HEK293 (cell line): ENCODE measurements at regions not wholly inside any gene's neighbourhood (a gene's known extent, or its start where the extent isn't known, plus 50 kb on each side); places are given as distances from the start of the nearest gene placed in this dataset.

Experiments used
- CTCF ChIA-PET: fragments of 350-600 bp; formaldehyde crosslinking; extraction: SDS; loops from one replicate; lab custom pipeline; 2021; ENCODE audit warnings: antibody characterized with exemption; lab: Yijun Ruan, JAX
- POLR2A ChIA-PET: fragments of 300-600 bp; formaldehyde crosslinking; extraction: SDS; loops from one replicate; lab custom pipeline; 2020; ENCODE audit warnings: antibody characterized with exemption, inconsistent platforms; lab: Yijun Ruan, JAX
- H3K27ac ChIP-seq: fragments of 200-500 bp; sonication (Bioruptor generic); 2 replicates; pipeline ENCODE4 v1.5.1; 2014; ENCODE audit warnings: low read depth, low read length, control low read depth, inconsistent platforms; ENCODE audit errors: extremely low read depth
- H3K36me3 ChIP-seq, 2 experiments: fragments of 200-500 bp in 1 of 2; sonication (Bioruptor generic) in 1 of 2; 1 replicate in 1 of 2; 2 replicates in 1 of 2; pipeline ENCODE4 v1.5.1; 2014 to 2017; ENCODE audit warnings: inconsistent platforms in 2 of 2, low read length in 2 of 2; ENCODE audit not compliant: control insufficient read depth in 2 of 2, insufficient read depth in 1 of 2
- H3K4me1 ChIP-seq: fragments of 200-500 bp; sonication (Bioruptor generic); 2 replicates; pipeline ENCODE4 v1.5.1; 2014; ENCODE audit warnings: mild to moderate bottlenecking, low read length, inconsistent platforms; ENCODE audit not compliant: control insufficient read depth, insufficient read depth
- H3K4me3 ChIP-seq: 2 replicates; pipeline ENCODE4 v1.5.1; 2011; ENCODE audit warnings: low read depth, mild to moderate bottlenecking, control low read depth, low read length, moderate library complexity
- H3K9me3 ChIP-seq: fragments of 200-500 bp; sonication (Bioruptor generic); 2 replicates; pipeline ENCODE4 v1.5.1; 2014; ENCODE audit warnings: low read depth, low read length, inconsistent platforms; ENCODE audit not compliant: control insufficient read depth, insufficient read depth
- FEZF1 ChIP-seq: fragments of 450-650 bp; formaldehyde crosslinking; IDR thresholded peaks from 2 replicates; pipeline ENCODE4 v1.5.1; 2016; ENCODE audit warnings: missing biosample characterization, missing genetic modification characterization
- KLF16 ChIP-seq: fragments of 450-650 bp; formaldehyde crosslinking; IDR thresholded peaks from 2 replicates; pipeline ENCODE4 v1.5.1; 2017; ENCODE audit warnings: missing biosample characterization, missing genetic modification characterization
- MYNN ChIP-seq: fragments of 450-650 bp; formaldehyde crosslinking; IDR thresholded peaks from 2 replicates; pipeline ENCODE4 v1.5.1; 2016; ENCODE audit warnings: missing biosample characterization, missing genetic modification characterization, borderline replicate concordance
- PRDM4 ChIP-seq: fragments of 450-650 bp; formaldehyde crosslinking; IDR thresholded peaks from 2 replicates; pipeline ENCODE4 v1.5.1; 2017; ENCODE audit warnings: missing biosample characterization, missing genetic modification characterization
- SP7 ChIP-seq: fragments of 450-650 bp; formaldehyde crosslinking; IDR thresholded peaks from 2 replicates; pipeline ENCODE4 v1.5.1; 2016; ENCODE audit warnings: missing biosample characterization, missing genetic modification characterization
- ZNF133 ChIP-seq: fragments of 450-650 bp; formaldehyde crosslinking; IDR thresholded peaks from 2 replicates; pipeline ENCODE4 v1.5.1; 2016; ENCODE audit warnings: missing biosample characterization, missing genetic modification characterization
- ZNF248 ChIP-seq: fragments of 450-650 bp; formaldehyde crosslinking; IDR thresholded peaks from 2 replicates; pipeline ENCODE4 v1.5.1; 2017; ENCODE audit warnings: missing biosample characterization, missing genetic modification characterization
- ZNF433 ChIP-seq: fragments of 450-650 bp; formaldehyde crosslinking; IDR thresholded peaks from 2 replicates; pipeline ENCODE4 v1.5.1; 2016; ENCODE audit warnings: missing biosample characterization, missing genetic modification characterization, low read depth
- ZNF48 ChIP-seq: fragments of 450-650 bp; formaldehyde crosslinking; IDR thresholded peaks from 2 replicates; pipeline ENCODE4 v1.5.1; 2016; ENCODE audit warnings: missing biosample characterization, missing genetic modification characterization
- ZNF510 ChIP-seq: fragments of 450-650 bp; formaldehyde crosslinking; IDR thresholded peaks from 2 replicates; pipeline ENCODE4 v1.5.1; 2018; ENCODE audit warnings: mild to moderate bottlenecking, missing genetic modification characterization, missing biosample characterization; ENCODE audit not compliant: insufficient replicate concordance
- ZNF555 ChIP-seq: fragments of 450-650 bp; formaldehyde crosslinking; conservative IDR thresholded peaks from 2 replicates; pipeline ENCODE4 v1.5.1; 2017; ENCODE audit warnings: missing biosample characterization, mild to moderate bottlenecking, missing genetic modification characterization, inconsistent platforms
- ZNF571 ChIP-seq: fragments of 450-650 bp; formaldehyde crosslinking; IDR thresholded peaks from 2 replicates; pipeline ENCODE4 v1.5.0; 2017; ENCODE audit warnings: missing biosample characterization, missing genetic modification characterization
- ZNF791 ChIP-seq: fragments of 450-650 bp; formaldehyde crosslinking; IDR thresholded peaks from 2 replicates; pipeline ENCODE4 v1.5.1; 2016; ENCODE audit warnings: missing biosample characterization, missing genetic modification characterization
- ZNF837 ChIP-seq: fragments of 450-650 bp; formaldehyde crosslinking; IDR thresholded peaks from 2 replicates; pipeline ENCODE4 v1.5.1; 2016; ENCODE audit warnings: missing biosample characterization, missing genetic modification characterization
- ZSCAN30 ChIP-seq: fragments of 450-650 bp; IDR thresholded peaks from 2 replicates; pipeline ENCODE4 v1.5.1; 2018; ENCODE audit warnings: missing biosample characterization, mild to moderate bottlenecking, missing genetic modification characterization, moderate library complexity
- TF ChIP-seq, protein P1 (sequence below): fragments of 450-650 bp; formaldehyde crosslinking; IDR thresholded peaks from 2 replicates; pipeline ENCODE4 v1.5.1; 2016; ENCODE audit warnings: missing biosample characterization, missing genetic modification characterization

DNA sequence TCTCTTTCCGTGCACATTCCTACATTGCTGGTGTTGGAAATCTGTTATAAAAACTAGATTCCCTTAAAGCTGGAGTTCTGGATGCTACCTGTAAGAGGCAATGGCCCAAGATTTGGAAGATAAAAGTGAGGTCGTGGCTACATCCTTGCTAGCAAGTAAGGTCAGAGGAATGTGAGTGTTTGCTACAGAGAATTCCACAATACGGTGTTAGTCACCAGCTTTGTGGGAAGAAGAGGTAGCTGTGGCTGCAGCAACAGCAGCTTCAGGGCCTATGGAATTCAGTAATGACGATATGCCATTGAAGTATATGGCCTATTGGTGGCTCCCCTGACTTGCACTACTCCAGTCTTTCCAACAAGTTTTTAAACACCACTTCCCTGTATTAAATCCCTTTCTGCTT, 227.7 kb upstream of the TMEM260 start:
- no peaks in the 10 kb centered on the region for H3K36me3 ChIP-seq
- H3K27ac ChIP-seq = no peak overlapping the region
- CTCF ChIA-PET = interaction anchor here (0.9 to 1.5 kb wide), 2 partner anchors 11 to 130 kb away, joined by 4 to 5 read pairs; no protein-coding TSS in a partner anchor
- H3K4me3 ChIP-seq = no peak overlapping the region
- TF ChIP-seq ZSCAN30 (tag by site-specific recombination) = no peak
- TF ChIP-seq ZNF48 (tag by site-specific recombination) = no peak
- no peak for TF ChIP-seq ZNF510 (tag by site-specific recombination)
- TF ChIP-seq FEZF1 (tag by site-specific recombination) = no peak
- no peak for TF ChIP-seq ZNF248
- TF ChIP-seq, all 188 proteins: peak for 0
- Histone ChIP-seq H3K9me3 (no peaks in the 10 kb centered on the region), H3K4me1 (no peaks in the 10 kb centered on the region)
- POLR2A ChIA-PET = no interaction called here

GRCh38 chr14:56352999-56353398, 226.6 kb upstream of the TMEM260 start:
- CTCF ChIA-PET = interaction anchor here (0.6 to 0.9 kb wide), 4 partner anchors 12 to 1911 kb away, joined by 3 to 4 read pairs (median 4); no protein-coding TSS in a partner anchor
- H3K9me3 ChIP-seq = no peaks in the 10 kb centered on the region
- TF ChIP-seq ZNF555 (tag by site-specific recombination) (no peak), ZNF133 (tag by site-specific recombination) (0 out of 2 replicates have a peak, but pooled peaks have one; percentile 14), ZNF791 (tag by site-specific recombination) (no peak)
- no peak overlapping the region for H3K4me3 ChIP-seq
- no peaks in the 10 kb centered on the region for H3K4me1 ChIP-seq
- POLR2A ChIA-PET = no interaction called here
- no peak overlapping the region for H3K27ac ChIP-seq
- H3K36me3 ChIP-seq = no peaks in the 10 kb centered on the region

DNA sequence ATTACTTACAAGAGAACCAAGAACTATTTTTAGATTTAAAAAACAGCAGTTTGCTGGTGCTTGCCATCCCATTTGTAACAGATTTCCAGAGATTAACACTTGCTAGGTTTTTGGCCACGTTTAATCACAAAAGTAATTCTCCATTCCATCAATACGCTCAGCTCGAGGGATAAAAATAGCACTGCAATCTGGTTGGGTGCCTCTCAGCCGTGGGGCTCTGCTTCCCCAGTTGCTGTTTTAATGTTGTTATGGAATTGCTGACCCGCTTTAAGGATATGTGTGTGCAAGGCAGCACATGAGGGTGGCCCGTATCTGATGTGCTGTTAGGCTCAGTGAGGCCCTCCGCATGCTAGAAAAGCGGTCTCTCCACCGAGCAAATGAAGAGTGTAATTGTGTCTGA, 222.2 kb upstream of the TMEM260 start:
- Histone ChIP-seq H3K4me3 (no peak overlapping the region), H3K27ac (no peak overlapping the region)
- TF ChIP-seq ZNF433 (tag by site-specific recombination) (no peak), MYNN (tag by site-specific recombination) (no peak), ZNF837 (tag by site-specific recombination) (no peak), KLF16 (tag by site-specific recombination) (no peak), SP7 (no peak), ZNF571 (tag by site-specific recombination) (no peak), PRDM4 (no peak)
- TF ChIP-seq, protein P1, sequence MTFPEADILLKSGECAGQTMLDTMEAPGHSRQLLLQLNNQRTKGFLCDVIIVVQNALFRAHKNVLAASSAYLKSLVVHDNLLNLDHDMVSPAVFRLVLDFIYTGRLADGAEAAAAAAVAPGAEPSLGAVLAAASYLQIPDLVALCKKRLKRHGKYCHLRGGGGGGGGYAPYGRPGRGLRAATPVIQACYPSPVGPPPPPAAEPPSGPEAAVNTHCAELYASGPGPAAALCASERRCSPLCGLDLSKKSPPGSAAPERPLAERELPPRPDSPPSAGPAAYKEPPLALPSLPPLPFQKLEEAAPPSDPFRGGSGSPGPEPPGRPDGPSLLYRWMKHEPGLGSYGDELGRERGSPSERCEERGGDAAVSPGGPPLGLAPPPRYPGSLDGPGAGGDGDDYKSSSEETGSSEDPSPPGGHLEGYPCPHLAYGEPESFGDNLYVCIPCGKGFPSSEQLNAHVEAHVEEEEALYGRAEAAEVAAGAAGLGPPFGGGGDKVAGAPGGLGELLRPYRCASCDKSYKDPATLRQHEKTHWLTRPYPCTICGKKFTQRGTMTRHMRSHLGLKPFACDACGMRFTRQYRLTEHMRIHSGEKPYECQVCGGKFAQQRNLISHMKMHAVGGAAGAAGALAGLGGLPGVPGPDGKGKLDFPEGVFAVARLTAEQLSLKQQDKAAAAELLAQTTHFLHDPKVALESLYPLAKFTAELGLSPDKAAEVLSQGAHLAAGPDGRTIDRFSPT (tag by site-specific recombination) = no peak
- TF ChIP-seq, all 188 proteins: peak for 0
- ChIA-PET CTCF (interaction anchor here (0.6 kb wide), 1 partner anchor 896 kb away, joined by 3 read pairs; no protein-coding TSS in a partner anchor), POLR2A (no interaction called here)
- H3K36me3 ChIP-seq = no peaks in the 10 kb centered on the region
- no peaks in the 10 kb centered on the region for H3K4me1 ChIP-seq
- H3K9me3 ChIP-seq = no peaks in the 10 kb centered on the region
